Tibial nerve (tissue), 4 donors: ENCODE measurements at regions not wholly inside any gene's neighbourhood (a gene's known extent, or its start where the extent isn't known, plus 50 kb on each side); places are given as distances from the start of the nearest gene placed in this dataset.

Experiments used
- DNase-seq, 2 donors: peaks; one replicate each; pipeline ENCODE4 v3.0.0-alpha.2; 2019; ENCODE audit warnings: low spot score in 2 of 2
- H3K27ac ChIP-seq, 4 donors: fragments of 200-600 bp; sonication (generic) in 3 of 4; one replicate each; pipeline ENCODE4 v1.5.1; 2017 to 2019; ENCODE audit warnings: mild to moderate bottlenecking in 1 of 4
- H3K27me3 ChIP-seq, 2 donors: fragments of 200-600 bp; sonication (generic) in 1 of 2; one replicate each; pipeline versions ENCODE4 v1.5.1 to v1.6.0; 2017 to 2019
- H3K36me3 ChIP-seq, 3 donors: fragments of 200-600 bp; sonication (generic); one replicate each; pipeline ENCODE4 v1.5.1; 2018 to 2019
- H3K4me1 ChIP-seq, 4 donors: fragments of 200-600 bp; sonication (generic) in 3 of 4; one replicate each; pipeline ENCODE4 v1.5.1; 2017 to 2019
- H3K4me3 ChIP-seq, 4 donors: fragments of 200-600 bp; sonication (generic) in 3 of 4; one replicate each; pipeline ENCODE4 v1.5.1; 2017 to 2019; ENCODE audit warnings: mild to moderate bottlenecking in 1 of 4, moderate library complexity in 1 of 4
- H3K9me3 ChIP-seq, 4 donors: fragments of 200-600 bp; sonication (generic) in 3 of 4; one replicate each; pipeline ENCODE4 v1.5.1; 2017 to 2019
- EP300 ChIP-seq, 2 donors: sonication (generic); formaldehyde crosslinking; IDR thresholded peaks; one replicate each; pipeline ENCODE4 v1.6.1; 2017; ENCODE audit warnings: antibody characterized with exemption in 2 of 2, mild to moderate bottlenecking in 1 of 2
- POLR2A ChIP-seq, 2 donors: fragments of 450-650 bp; IDR thresholded peaks; one replicate each; pipeline ENCODE4 v1.6.1; 2017; ENCODE audit warnings: antibody characterized with exemption in 2 of 2, mild to moderate bottlenecking in 2 of 2, moderate library complexity in 2 of 2
- WGBS, 2 donors: methylation state at CpG; one replicate each; pipeline ENCODE4 v1.1.5; 2018; 5-methylcytosine and 5-hydroxymethylcytosine counted together
- TF ChIP-seq, protein P1 (sequence below), 5 experiments: fragments of 200-600 bp in 3 of 5; fragments of 450-650 bp in 2 of 5; sonication (generic) in 3 of 5; IDR thresholded peaks; one replicate each; pipeline ENCODE4 v1.5.1; 2016 to 2019; ENCODE audit warnings: antibody characterized with exemption in 5 of 5, mild to moderate bottlenecking in 3 of 5, moderate library complexity in 2 of 5

DNA sequence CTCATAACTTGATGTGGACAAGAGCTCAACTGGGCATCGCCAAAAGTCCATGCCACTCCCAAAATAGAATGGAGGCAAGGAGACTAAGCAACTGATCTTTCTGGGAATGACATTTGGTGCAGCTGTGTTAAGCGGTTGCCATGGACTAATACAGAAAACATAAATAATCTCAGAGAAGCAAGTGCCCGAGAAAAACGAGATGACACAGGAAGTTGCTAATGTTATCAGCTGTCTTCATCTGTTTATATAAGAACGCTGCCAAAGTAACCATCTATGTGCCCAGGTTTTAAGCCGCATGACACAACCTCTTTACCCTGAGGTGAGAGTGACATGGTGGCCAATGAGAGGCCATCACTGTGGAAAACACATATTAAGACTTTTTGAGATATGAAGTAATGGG, 54.9 kb upstream of the SACS start:
- Histone ChIP-seq H3K4me1 (no peaks in the 10 kb centered on the region), H3K36me3 (no peaks in the 10 kb centered on the region), H3K9me3 (no peaks in the 10 kb centered on the region), H3K4me3 (no peak overlapping the region), H3K27me3 (no peaks in the 10 kb centered on the region), H3K27ac (no peak overlapping the region)
- TF ChIP-seq EP300 (IDR thresholded peaks at IDR 0.05): no peak
- no peak for TF ChIP-seq POLR2A (IDR thresholded peaks at IDR 0.05)
- TF ChIP-seq, protein P1, sequence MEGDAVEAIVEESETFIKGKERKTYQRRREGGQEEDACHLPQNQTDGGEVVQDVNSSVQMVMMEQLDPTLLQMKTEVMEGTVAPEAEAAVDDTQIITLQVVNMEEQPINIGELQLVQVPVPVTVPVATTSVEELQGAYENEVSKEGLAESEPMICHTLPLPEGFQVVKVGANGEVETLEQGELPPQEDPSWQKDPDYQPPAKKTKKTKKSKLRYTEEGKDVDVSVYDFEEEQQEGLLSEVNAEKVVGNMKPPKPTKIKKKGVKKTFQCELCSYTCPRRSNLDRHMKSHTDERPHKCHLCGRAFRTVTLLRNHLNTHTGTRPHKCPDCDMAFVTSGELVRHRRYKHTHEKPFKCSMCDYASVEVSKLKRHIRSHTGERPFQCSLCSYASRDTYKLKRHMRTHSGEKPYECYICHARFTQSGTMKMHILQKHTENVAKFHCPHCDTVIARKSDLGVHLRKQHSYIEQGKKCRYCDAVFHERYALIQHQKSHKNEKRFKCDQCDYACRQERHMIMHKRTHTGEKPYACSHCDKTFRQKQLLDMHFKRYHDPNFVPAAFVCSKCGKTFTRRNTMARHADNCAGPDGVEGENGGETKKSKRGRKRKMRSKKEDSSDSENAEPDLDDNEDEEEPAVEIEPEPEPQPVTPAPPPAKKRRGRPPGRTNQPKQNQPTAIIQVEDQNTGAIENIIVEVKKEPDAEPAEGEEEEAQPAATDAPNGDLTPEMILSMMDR (IDR thresholded peaks at IDR 0.05): no peak
- 54 to 57% methylated on average over 6 of the region's 6 CpGs for WGBS, 2 donors
- DNase-seq: no peak

DNA sequence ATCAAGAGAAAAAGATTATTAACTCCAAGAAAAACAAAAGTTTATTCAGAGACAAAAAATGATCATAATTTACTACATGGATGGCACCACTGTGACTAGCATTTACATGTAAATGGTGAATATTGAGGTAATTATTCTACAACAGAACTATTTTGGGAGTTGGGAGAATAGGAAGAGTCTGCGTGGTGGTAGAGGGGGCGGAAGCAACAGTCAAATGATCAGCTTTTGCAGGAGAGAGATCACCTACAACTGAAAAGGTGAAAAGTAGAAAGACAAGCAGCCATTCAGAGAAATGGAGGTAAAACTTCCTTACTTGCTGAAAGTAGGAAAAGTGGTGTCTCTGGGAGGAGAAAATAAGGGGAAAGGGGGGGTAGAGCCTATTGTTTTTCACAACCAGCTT, 62.8 kb upstream of the SACS start:
- Histone ChIP-seq H3K27ac (no peak overlapping the region), H3K4me1 (no peaks in the 10 kb centered on the region), H3K36me3 (no peaks in the 10 kb centered on the region), H3K9me3 (no peaks in the 10 kb centered on the region), H3K4me3 (no peak overlapping the region), H3K27me3 (no peaks in the 10 kb centered on the region)
- 84 to 93% methylated on average over 2 of the region's 2 CpGs for WGBS, 2 donors
- DNase-seq: no peak
- TF ChIP-seq POLR2A (IDR thresholded peaks at IDR 0.05) (no peak), EP300 (IDR thresholded peaks at IDR 0.05) (no peak)
- TF ChIP-seq, protein P1 (IDR thresholded peaks at IDR 0.05): no peak

DNA sequence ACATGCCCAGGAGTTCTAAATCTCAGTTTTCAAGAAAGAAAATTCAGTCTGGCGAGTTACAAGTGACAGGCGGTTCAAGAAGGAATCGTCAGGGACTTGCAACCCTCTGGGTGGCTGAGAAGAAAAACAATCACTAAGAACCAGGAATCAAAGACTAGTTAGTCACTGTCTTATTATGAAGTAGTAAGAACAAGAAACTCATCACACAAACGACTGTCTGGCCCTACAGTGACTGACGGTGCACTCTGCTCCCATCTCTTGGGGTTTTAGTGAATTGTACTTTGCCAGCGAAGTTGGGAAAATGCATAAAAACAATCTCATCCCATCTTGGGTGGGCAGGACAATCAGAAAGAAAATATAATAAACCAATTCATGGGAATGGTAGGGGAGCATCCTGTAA, 63.7 kb upstream of the SACS start:
- no peaks in the 10 kb centered on the region for H3K27me3 ChIP-seq
- no peak overlapping the region for H3K4me3 ChIP-seq
- no peaks in the 10 kb centered on the region for H3K9me3 ChIP-seq
- no peaks in the 10 kb centered on the region for H3K36me3 ChIP-seq
- no peak for TF ChIP-seq EP300 (IDR thresholded peaks at IDR 0.05)
- TF ChIP-seq, protein P1 (IDR thresholded peaks at IDR 0.05): no peak
- no peak for TF ChIP-seq POLR2A (IDR thresholded peaks at IDR 0.05)
- no peaks in the 10 kb centered on the region for H3K4me1 ChIP-seq
- no peak overlapping the region for H3K27ac ChIP-seq
- 81 to 82% methylated on average over 6 of the region's 6 CpGs for WGBS, 2 donors
- DNase-seq: no peak

DNA sequence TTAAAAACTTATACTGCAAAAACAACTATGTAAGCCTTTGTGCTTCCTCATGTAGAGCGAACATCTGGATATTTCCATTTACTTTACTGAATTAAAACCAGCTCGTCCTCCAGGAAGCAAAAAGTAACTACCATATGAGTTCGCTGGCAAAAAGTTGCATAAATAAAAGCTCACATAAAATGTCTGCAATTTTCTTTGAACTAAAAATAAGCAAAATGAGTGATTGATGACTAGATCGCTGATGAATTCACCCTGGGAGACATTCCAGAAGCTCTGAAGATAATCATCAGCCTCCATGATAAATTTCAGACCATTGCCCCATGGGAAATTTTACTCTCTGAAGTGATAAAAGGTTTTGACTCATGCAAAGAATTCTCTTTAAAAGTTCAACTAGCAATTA, 67.3 kb upstream of the SACS start:
- Histone ChIP-seq H3K4me1 (no peaks in the 10 kb centered on the region), H3K36me3 (no peaks in the 10 kb centered on the region), H3K4me3 (no peak overlapping the region), H3K9me3 (no peaks in the 10 kb centered on the region), H3K27ac (no peak overlapping the region), H3K27me3 (no peaks in the 10 kb centered on the region)
- 44 to 46% methylated on average over 4 of the region's 4 CpGs for WGBS, 2 donors
- no peak for TF ChIP-seq EP300 (IDR thresholded peaks at IDR 0.05)
- TF ChIP-seq POLR2A (IDR thresholded peaks at IDR 0.05): no peak
- TF ChIP-seq, protein P1 (IDR thresholded peaks at IDR 0.05): no peak
- no peak for DNase-seq

DNA sequence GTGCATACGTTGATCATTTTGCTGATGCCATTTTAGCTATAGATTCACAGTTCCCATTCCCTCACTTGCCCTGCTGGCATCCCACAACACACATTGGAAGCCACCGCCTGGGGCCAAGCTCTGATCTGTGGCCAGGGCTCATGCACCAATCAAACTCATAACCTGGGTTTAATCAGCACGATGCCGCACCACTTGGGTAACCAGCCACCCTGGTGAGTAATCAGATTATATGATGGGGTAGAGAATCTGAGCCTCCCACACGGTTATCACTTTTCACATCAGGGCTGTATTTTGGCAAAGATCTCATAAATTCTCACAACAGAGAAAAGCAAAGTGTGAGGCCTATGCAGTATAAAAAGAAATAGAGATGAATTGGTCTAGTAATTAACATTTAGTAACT, 66.0 kb upstream of the TNFRSF19 start:
- Histone ChIP-seq H3K27me3 (no peaks in the 10 kb centered on the region), H3K9me3 (no peaks in the 10 kb centered on the region), H3K36me3 (no peaks in the 10 kb centered on the region), H3K4me1 (peaks cover 0 to 3% (median 0%) of the 10 kb centered on the region in 4 donors), H3K27ac (no peak overlapping the region), H3K4me3 (no peak overlapping the region)
- WGBS, 2 donors: 87 to 88% methylated on average over 5 of the region's 5 CpGs
- no peak for TF ChIP-seq POLR2A (IDR thresholded peaks at IDR 0.05)
- no peak for TF ChIP-seq EP300 (IDR thresholded peaks at IDR 0.05)
- TF ChIP-seq, protein P1 (IDR thresholded peaks at IDR 0.05): no peak
- no peak for DNase-seq
